ENCODE measurements at regions not wholly inside any gene's neighbourhood (a gene's known extent, or its start where the extent isn't known, plus 50 kb on each side); places are given as distances from the start of the nearest gene placed in this dataset.

GRCh38 chr1:34270181-34270580, 93.5 kb downstream of the C1orf94 start:
- no peak overlapping the region for H3K4me3 ChIP-seq (ENCODE audit: low read depth, low read length)
- no peak for TF ChIP-seq CTCF (IDR thresholded peaks at IDR 0.05; ENCODE audit: low read depth, low read length)

DNA sequence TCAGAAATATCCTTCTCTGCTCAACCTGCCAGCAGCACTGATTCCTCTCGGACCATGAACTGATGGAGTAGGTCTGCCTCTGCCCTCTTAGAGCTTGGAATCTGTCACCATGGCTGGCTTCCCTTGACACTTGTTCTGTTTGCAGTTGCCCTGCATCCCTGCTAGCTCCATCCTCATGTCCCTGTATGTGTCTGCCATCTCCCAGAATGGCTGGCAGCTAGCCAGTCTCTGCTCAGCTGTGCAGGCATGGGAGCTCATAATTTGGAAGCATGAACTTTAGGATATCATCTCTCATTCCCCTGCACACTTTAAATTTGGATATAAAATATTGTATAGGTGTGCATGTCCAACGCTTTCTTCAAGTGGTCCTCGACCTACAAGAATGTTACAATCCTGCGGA, 95.4 kb downstream of the C1orf94 start:
- TF ChIP-seq CTCF (IDR thresholded peaks at IDR 0.05; ENCODE audit: low read depth, low read length), result no peak
- no peak overlapping the region for H3K4me3 ChIP-seq (ENCODE audit: low read depth, low read length)

DNA sequence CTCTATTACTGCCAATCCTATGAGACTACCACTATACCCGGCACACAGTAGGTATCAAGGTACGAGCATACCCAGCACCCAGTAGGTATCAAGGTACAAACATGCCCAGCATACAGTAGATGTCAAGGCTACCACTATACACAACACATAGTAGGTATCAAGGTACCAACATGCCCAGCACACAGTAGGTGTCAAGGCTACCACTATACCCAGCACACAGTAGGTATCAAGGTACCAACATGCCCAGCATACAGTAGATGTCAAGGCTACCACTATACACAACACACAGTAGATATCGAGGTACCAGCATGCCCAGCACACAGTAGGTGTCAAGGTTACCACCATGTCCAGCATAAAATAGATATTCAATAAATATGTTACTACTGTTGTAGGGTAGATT, 98.4 kb downstream of the C1orf94 start:
- no peak for TF ChIP-seq CTCF (IDR thresholded peaks at IDR 0.05; ENCODE audit: low read depth, low read length)
- H3K4me3 ChIP-seq (ENCODE audit: low read depth, low read length), result no peak overlapping the region

GRCh38 chr1:34276606-34277005, 99.9 kb downstream of the C1orf94 start:
- H3K4me3 ChIP-seq (ENCODE audit: low read depth, low read length), result no peak overlapping the region
- TF ChIP-seq CTCF (IDR thresholded peaks at IDR 0.05; ENCODE audit: low read depth, low read length), result no peak

DNA sequence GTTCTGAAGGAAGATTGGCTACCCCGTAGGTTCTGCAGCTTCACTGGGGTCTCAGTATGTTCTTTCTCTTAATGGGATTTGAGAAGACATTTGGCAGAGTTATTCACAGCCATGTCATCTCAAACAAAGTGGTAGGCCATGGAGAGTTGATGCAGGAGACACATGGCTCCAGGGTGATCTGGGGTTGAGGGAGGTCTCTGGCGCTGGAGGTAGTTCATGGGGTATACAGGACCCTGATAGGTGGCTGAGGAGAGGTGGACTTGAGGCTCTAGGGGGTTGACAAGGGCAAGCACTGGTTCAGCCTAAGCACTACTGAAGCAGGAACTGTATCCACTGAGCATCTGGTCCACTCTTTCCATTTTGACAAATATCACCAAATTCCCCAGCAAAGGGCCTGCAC, 100.4 kb downstream of the C1orf94 start:
- no peak for TF ChIP-seq CTCF (IDR thresholded peaks at IDR 0.05; ENCODE audit: low read depth, low read length)
- H3K4me3 ChIP-seq (ENCODE audit: low read depth, low read length), result no peak overlapping the region

GRCh38 chr1:34278211-34278610, 101.5 kb downstream of the C1orf94 start:
- no peak for TF ChIP-seq CTCF (IDR thresholded peaks at IDR 0.05; ENCODE audit: low read depth, low read length)
- no peak overlapping the region for H3K4me3 ChIP-seq (ENCODE audit: low read depth, low read length)

GRCh38 chr1:34279971-34280370, 103.3 kb downstream of the C1orf94 start:
- no peak for TF ChIP-seq CTCF (IDR thresholded peaks at IDR 0.05; ENCODE audit: low read depth, low read length)
- H3K4me3 ChIP-seq (ENCODE audit: low read depth, low read length), result no peak overlapping the region
